H9 (cell line): ENCODE measurements at regions not wholly inside any gene's neighbourhood (a gene's known extent, or its start where the extent isn't known, plus 50 kb on each side); places are given as distances from the start of the nearest gene placed in this dataset.

Experiments used
- DNase-seq: peaks from one replicate; pipeline ENCODE4 v3.0.0-alpha.2; 2017
- H2AFZ ChIP-seq: one replicate; pipeline ENCODE4 v1.6.1; 2013; ENCODE audit warnings: mild to moderate bottlenecking, low read length, control low read depth, moderate library complexity
- H2AK5ac ChIP-seq: 2 replicates; pipeline ENCODE4 v1.6.1; 2013; ENCODE audit warnings: low read length, control low read depth, mixed read lengths; ENCODE audit not compliant: insufficient read length
- H2BK120ac ChIP-seq: one replicate; pipeline ENCODE4 v1.6.1; 2013; ENCODE audit warnings: low read depth, mild to moderate bottlenecking, low read length, control low read depth, inconsistent platforms; ENCODE audit not compliant: poor library complexity, severe bottlenecking
- H2BK12ac ChIP-seq: 2 replicates; pipeline ENCODE4 v1.6.1; 2013; ENCODE audit warnings: low read length, control low read depth, mixed read lengths, low read depth; ENCODE audit not compliant: insufficient read length
- H2BK15ac ChIP-seq: 2 replicates; pipeline ENCODE4 v1.6.1; 2013; ENCODE audit warnings: low read depth, low read length, control low read depth
- H2BK20ac ChIP-seq: one replicate; pipeline ENCODE4 v1.6.1; 2013; ENCODE audit warnings: low read depth, mild to moderate bottlenecking, low read length, control low read depth, inconsistent platforms; ENCODE audit not compliant: poor library complexity, severe bottlenecking
- H2BK5ac ChIP-seq: 2 replicates; pipeline ENCODE4 v1.6.1; 2013; ENCODE audit warnings: low read length, control low read depth, mixed read lengths; ENCODE audit not compliant: insufficient read length
- H3K14ac ChIP-seq: 2 replicates; pipeline ENCODE4 v1.6.1; 2013; ENCODE audit warnings: low read length, control low read depth; ENCODE audit not compliant: insufficient read depth
- H3K18ac ChIP-seq: 2 replicates; pipeline ENCODE4 v1.6.1; 2013; ENCODE audit warnings: low read depth, mild to moderate bottlenecking, mixed read lengths, low read length, control low read depth; ENCODE audit not compliant: insufficient read length
- H3K23ac ChIP-seq: 2 replicates; pipeline ENCODE4 v1.6.1; 2013; ENCODE audit warnings: low read length, control low read depth, mixed read lengths, low read depth; ENCODE audit not compliant: insufficient read length
- H3K23me2 ChIP-seq: 2 replicates; pipeline ENCODE4 v1.6.1; 2013; ENCODE audit warnings: low read depth, mild to moderate bottlenecking, mixed read lengths, low read length, control low read depth; ENCODE audit not compliant: insufficient read length, poor library complexity, severe bottlenecking
- H3K27ac ChIP-seq: 2 replicates; pipeline ENCODE4 v1.5.1; 2013; ENCODE audit warnings: low read length, control low read depth, mixed read lengths, low read depth; ENCODE audit not compliant: insufficient read length
- H3K27me3 ChIP-seq: 2 replicates; pipeline ENCODE4 v1.6.1; 2013; ENCODE audit warnings: low read length, control low read depth, inconsistent platforms; ENCODE audit not compliant: insufficient read depth
- H3K4ac ChIP-seq: 2 replicates; pipeline ENCODE4 v1.6.1; 2013; ENCODE audit warnings: low read depth, mild to moderate bottlenecking, control low read depth, inconsistent platforms, low read length, moderate library complexity
- H3K4me1 ChIP-seq: 2 replicates; pipeline ENCODE4 v1.6.1; 2013; ENCODE audit warnings: low read length, control low read depth, inconsistent platforms; ENCODE audit not compliant: insufficient read depth
- H3K4me2 ChIP-seq: 2 replicates; pipeline ENCODE4 v1.6.1; 2013; ENCODE audit warnings: low read length, control low read depth, mixed read lengths; ENCODE audit not compliant: insufficient read length, insufficient read depth
- H3K56ac ChIP-seq: 2 replicates; pipeline ENCODE4 v1.6.1; 2013; ENCODE audit warnings: low read depth, mild to moderate bottlenecking, mixed read lengths, low read length, control low read depth; ENCODE audit not compliant: insufficient read length
- H3K79me1 ChIP-seq: 2 replicates; pipeline ENCODE4 v1.6.1; 2013; ENCODE audit warnings: low read depth, mild to moderate bottlenecking, moderate library complexity, low read length, control low read depth, inconsistent platforms; ENCODE audit not compliant: insufficient read depth, poor library complexity, severe bottlenecking
- H3K79me2 ChIP-seq: 2 replicates; pipeline ENCODE4 v1.6.1; 2013; ENCODE audit warnings: low read length, control low read depth, inconsistent platforms; ENCODE audit not compliant: insufficient read depth
- H3K9ac ChIP-seq: 2 replicates; pipeline ENCODE4 v1.6.1; 2013; ENCODE audit warnings: low read length, control low read depth, mixed read lengths; ENCODE audit not compliant: insufficient read length; ENCODE audit errors: extremely low read depth
- H3K9me3 ChIP-seq: one replicate; pipeline ENCODE4 v1.6.1; 2013; ENCODE audit warnings: low read depth, low read length, inconsistent platforms; ENCODE audit not compliant: control insufficient read depth
- H3T11ph ChIP-seq: one replicate; pipeline ENCODE4 v1.6.1; 2013; ENCODE audit warnings: mild to moderate bottlenecking, low read length, control low read depth, inconsistent platforms
- H4K20me1 ChIP-seq: one replicate; pipeline ENCODE4 v1.6.1; 2013; ENCODE audit not compliant: control insufficient read depth, insufficient read length, insufficient read depth
- H4K5ac ChIP-seq: 2 replicates; pipeline ENCODE4 v1.6.1; 2013; ENCODE audit warnings: low read depth, mild to moderate bottlenecking, mixed read lengths, low read length, control low read depth; ENCODE audit not compliant: insufficient read length
- H4K8ac ChIP-seq: replicated peaks from 2 replicates; pipeline ENCODE4 v1.6.1; 2013; ENCODE audit warnings: low read length, control low read depth, mixed read lengths, low read depth; ENCODE audit not compliant: insufficient read length
- H4K91ac ChIP-seq: 2 replicates; pipeline ENCODE4 v1.6.1; 2013; ENCODE audit warnings: low read depth, mild to moderate bottlenecking, moderate library complexity, mixed read lengths, low read length, control low read depth; ENCODE audit not compliant: insufficient read length
- H3K27ac Mint-ChIP-seq, 3 experiments: 2 replicates in 2 of 3; 3 replicates in 1 of 3; pipeline ENCODE4 v1.8.0; 2020 to 2021; ENCODE audit warnings: mixed read lengths in 3 of 3, mild to moderate bottlenecking in 1 of 3, moderate library complexity in 1 of 3
- H3K27me3 Mint-ChIP-seq: 2 replicates; pipeline ENCODE4 v1.8.0; 2021; ENCODE audit warnings: low read depth, mild to moderate bottlenecking, moderate library complexity, mixed read lengths
- H3K36me3 Mint-ChIP-seq, 3 experiments: 2 replicates in 2 of 3; 3 replicates in 1 of 3; pipeline ENCODE4 v1.8.0; 2020 to 2021; ENCODE audit warnings: low read depth in 3 of 3, mixed read lengths in 3 of 3; ENCODE audit not compliant: insufficient read depth in 1 of 3
- H3K4me1 Mint-ChIP-seq, 2 experiments: 2 replicates each; pipeline ENCODE4 v1.8.0; 2020; ENCODE audit warnings: mixed read lengths in 2 of 2
- H3K4me3 Mint-ChIP-seq, 2 experiments: 2 replicates in 1 of 2; 3 replicates in 1 of 2; pipeline ENCODE4 v1.8.0; 2020 to 2021; ENCODE audit warnings: mild to moderate bottlenecking in 2 of 2, mixed read lengths in 2 of 2, moderate library complexity in 1 of 2
- H3K9me3 Mint-ChIP-seq, 2 experiments: 2 replicates in 1 of 2; 3 replicates in 1 of 2; pipeline ENCODE4 v1.8.0; 2020; ENCODE audit warnings: mild to moderate bottlenecking in 2 of 2, mixed read lengths in 2 of 2, moderate library complexity in 1 of 2
- TF ChIP-seq, protein P1 (sequence below): fragments of 200-600 bp; sonication (generic); conservative IDR thresholded peaks from 3 replicates; pipeline ENCODE4 v1.8.0; 2021; ENCODE audit warnings: antibody characterized with exemption, mild to moderate bottlenecking

DNA sequence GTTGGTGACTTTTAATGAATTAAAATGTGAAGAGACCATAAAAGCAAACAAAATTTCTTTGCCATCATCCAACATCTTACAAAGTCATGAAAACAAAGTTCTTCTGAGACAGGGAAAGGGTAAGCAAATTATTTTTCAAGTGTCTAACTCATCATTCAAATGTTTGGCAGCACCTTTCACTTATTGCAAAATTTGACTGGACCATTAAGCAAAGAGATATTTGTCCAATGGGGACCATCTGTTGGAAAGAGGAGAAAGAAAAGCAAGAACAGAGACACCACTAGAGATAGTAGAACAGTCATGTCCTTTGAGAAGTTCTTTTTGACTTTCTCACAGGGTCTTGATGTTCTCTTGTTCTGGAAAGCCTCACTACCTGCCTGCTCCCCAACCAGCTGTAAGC is 330.1 kb downstream of the PAPSS1 start:
- H2BK20ac ChIP-seq = no peak overlapping the region
- H3K23ac ChIP-seq = no peak overlapping the region
- no peak overlapping the region for H4K8ac ChIP-seq
- H2AK5ac ChIP-seq = no peak overlapping the region
- H2BK5ac ChIP-seq = no peak overlapping the region
- H4K5ac ChIP-seq = no peak overlapping the region
- no peaks in the 10 kb centered on the region for H3K79me1 ChIP-seq
- H3K36me3 Mint-ChIP-seq = no peaks in the 10 kb centered on the region; a peak in 1 of 7 replicates
- H3K4me1 Mint-ChIP-seq = peaks cover 13 to 14% of the 10 kb centered on the region in 2 experiments
- H3K27me3 ChIP-seq = no peaks in the 10 kb centered on the region
- TF ChIP-seq, protein P1, sequence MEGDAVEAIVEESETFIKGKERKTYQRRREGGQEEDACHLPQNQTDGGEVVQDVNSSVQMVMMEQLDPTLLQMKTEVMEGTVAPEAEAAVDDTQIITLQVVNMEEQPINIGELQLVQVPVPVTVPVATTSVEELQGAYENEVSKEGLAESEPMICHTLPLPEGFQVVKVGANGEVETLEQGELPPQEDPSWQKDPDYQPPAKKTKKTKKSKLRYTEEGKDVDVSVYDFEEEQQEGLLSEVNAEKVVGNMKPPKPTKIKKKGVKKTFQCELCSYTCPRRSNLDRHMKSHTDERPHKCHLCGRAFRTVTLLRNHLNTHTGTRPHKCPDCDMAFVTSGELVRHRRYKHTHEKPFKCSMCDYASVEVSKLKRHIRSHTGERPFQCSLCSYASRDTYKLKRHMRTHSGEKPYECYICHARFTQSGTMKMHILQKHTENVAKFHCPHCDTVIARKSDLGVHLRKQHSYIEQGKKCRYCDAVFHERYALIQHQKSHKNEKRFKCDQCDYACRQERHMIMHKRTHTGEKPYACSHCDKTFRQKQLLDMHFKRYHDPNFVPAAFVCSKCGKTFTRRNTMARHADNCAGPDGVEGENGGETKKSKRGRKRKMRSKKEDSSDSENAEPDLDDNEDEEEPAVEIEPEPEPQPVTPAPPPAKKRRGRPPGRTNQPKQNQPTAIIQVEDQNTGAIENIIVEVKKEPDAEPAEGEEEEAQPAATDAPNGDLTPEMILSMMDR = no peak
- no peaks in the 10 kb centered on the region for H4K20me1 ChIP-seq
- no peaks in the 10 kb centered on the region for H3K23me2 ChIP-seq
- H2BK15ac ChIP-seq = no peak overlapping the region
- no peak overlapping the region for H3K18ac ChIP-seq
- no peak for DNase-seq
- H3K27me3 Mint-ChIP-seq = no peaks in the 10 kb centered on the region
- no peak overlapping the region for H3K4me2 ChIP-seq
- no peak overlapping the region for H2AFZ ChIP-seq
- H3K56ac ChIP-seq = no peak overlapping the region
- no peak overlapping the region for H3K27ac Mint-ChIP-seq
- H2BK120ac ChIP-seq = no peak overlapping the region
- no peak overlapping the region for H4K91ac ChIP-seq
- H3K14ac ChIP-seq = no peak overlapping the region
- no peak overlapping the region for H3K9ac ChIP-seq
- H3K4me1 ChIP-seq = no peaks in the 10 kb centered on the region
- H3K27ac ChIP-seq = no peak overlapping the region
- no peak overlapping the region for H3K4ac ChIP-seq
- H3T11ph ChIP-seq = no peak overlapping the region
- H3K9me3 Mint-ChIP-seq = no peaks in the 10 kb centered on the region; a peak in 1 of 5 replicates
- no peak overlapping the region for H3K4me3 Mint-ChIP-seq
- no peaks in the 10 kb centered on the region for H3K9me3 ChIP-seq
- no peaks in the 10 kb centered on the region for H3K79me2 ChIP-seq
- no peak overlapping the region for H2BK12ac ChIP-seq
